Epithelial cell of proximal tubule (primary cell): ENCODE measurements at regions not wholly inside any gene's neighbourhood (a gene's known extent, or its start where the extent isn't known, plus 50 kb on each side); places are given as distances from the start of the nearest gene placed in this dataset.

Source experiments
- DNase-seq: peaks from one replicate; pipeline ENCODE4 v3.0.0-alpha.2; 2011; ENCODE audit warnings: low read depth
- H3K4me3 ChIP-seq: 2 replicates; pipeline ENCODE4 v1.5.1; 2011; ENCODE audit warnings: low read depth, mild to moderate bottlenecking, low read length
- CTCF ChIP-seq: conservative IDR thresholded peaks from 2 replicates; pipeline ENCODE4 v1.5.1; 2012; ENCODE audit warnings: low read depth, mild to moderate bottlenecking, low read length

DNA sequence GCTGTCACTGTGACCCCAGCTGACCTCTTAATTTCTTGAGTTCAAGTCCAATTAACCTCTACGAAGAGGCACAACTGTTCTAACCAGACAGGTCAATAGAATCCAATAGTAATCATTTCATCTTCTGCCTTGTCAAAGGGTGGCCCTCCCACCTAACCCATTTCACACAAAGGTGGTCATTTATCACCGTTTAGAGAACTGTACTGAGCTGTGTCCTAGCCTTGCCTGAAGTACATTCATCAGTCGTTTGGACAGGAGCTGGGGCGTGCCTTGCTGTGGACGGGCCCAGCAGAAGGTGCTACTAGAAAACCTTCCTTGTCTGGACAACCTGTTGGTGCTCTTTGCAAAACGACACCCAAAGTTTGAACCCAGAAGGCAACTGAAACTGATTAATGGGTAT, 605.4 kb downstream of the ISL1 start:
- no peak overlapping the region for H3K4me3 ChIP-seq
- no peak for TF ChIP-seq CTCF
- no peak for DNase-seq

DNA sequence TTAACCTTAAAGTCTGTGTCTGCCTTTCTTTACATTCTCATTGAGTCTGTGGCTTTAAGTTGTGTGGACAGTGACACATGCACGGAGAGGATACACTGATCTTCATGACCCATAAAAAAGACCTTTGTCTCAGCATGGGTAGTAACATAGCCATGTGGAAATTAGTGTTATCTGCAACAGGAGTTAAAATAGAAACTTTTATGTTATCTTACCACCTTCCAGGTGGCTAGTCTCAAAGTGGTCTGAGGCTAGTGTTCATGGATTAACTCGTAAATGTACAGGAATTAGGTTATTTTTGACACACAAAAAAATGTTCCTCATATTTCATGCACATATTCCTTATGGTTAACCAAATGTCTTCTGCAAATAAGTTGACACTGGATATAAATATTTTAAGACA, 607.0 kb downstream of the ISL1 start:
- TF ChIP-seq CTCF = no peak
- no peak overlapping the region for H3K4me3 ChIP-seq
- no peak for DNase-seq

GRCh38 chr5:51990661-51991180, 607.5 kb downstream of the ISL1 start:
- no peak for DNase-seq
- TF ChIP-seq CTCF = no peak

DNA sequence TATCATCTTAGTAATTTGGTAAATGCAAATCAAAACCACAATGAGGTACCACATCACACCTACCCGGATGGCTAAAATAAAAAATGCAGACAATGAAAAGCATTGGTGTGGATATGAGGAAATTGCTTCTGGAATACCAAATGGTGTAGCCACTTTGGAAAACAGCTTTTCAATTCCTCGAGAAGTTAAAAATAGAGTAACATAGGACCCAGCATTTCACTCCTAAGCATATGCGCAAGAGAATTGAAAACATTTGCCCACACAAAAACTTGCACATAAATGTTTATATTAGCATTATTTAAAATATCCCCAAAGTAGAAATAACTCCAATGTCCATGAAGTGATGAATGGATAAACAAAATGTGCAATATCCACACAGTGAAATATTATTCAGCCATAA, 608.7 kb downstream of the ISL1 start:
- no peak for DNase-seq
- H3K4me3 ChIP-seq = no peak overlapping the region
- no peak for TF ChIP-seq CTCF

More at GRCh38 chr5:51990661-51991180, 607.5 kb downstream of the ISL1 start:
- H3K4me3 ChIP-seq = no peak overlapping the region

- no peak for DNase-seq
- H3K4me3 ChIP-seq = no peak overlapping the region
- TF ChIP-seq CTCF = no peak
These were observed 612.6 kb downstream of the ISL1 start for GRCh38 chr5:51995773-51996306.

GRCh38 chr5:51996356-51996861, 613.2 kb downstream of the ISL1 start:
- no peak overlapping the region for H3K4me3 ChIP-seq
- TF ChIP-seq CTCF = no peak
- DNase-seq = no peak

- no peak overlapping the region for H3K4me3 ChIP-seq
- no peak for TF ChIP-seq CTCF
- no peak for DNase-seq
These were observed 614.3 kb downstream of the ISL1 start for GRCh38 chr5:51997500-51997899.
